Activated effector memory CD4-positive, alpha-beta T cell treated with anti-CD3 and anti-CD28 coated beads, Interleukin-2, amount 50 U/mL, for 16 hours (primary cell): ENCODE measurements at regions not wholly inside any gene's neighbourhood (a gene's known extent, or its start where the extent isn't known, plus 50 kb on each side); places are given as distances from the start of the nearest gene placed in this dataset.

Experiments used
- DNase-seq: peaks from one replicate; pipeline ENCODE4 v3.0.0-alpha.2; 2020

GRCh38 chr18:67282796-67283195 lies 233.7 kb downstream of the DSEL start:
- DNase-seq: no peak

GRCh38 chr18:67281746-67282145 lies 234.8 kb downstream of the DSEL start:
- no peak for DNase-seq

- DNase-seq: no peak
Measured at GRCh38 chr18:67280486-67281242, 235.9 kb downstream of the DSEL start.

GRCh38 chr18:67279988-67280387 lies 236.5 kb downstream of the DSEL start:
- no peak for DNase-seq

DNA sequence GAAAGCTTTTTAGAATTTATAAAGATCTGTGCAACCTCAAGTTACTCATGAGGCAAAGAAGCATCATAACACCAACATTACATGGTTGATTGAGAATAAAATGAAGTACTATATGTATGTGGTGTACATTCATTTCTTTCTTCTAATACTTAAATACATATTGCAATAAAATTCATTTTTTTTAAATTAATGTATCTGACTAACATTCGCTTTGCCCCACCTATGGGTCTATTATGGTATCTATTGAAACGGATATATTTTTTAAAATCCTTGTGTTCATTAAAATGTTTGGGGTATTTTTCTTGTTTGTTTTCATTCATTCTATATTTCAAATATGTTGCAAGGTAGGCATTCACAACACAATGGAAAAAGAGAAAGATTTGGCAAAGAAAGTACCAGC lies 237.5 kb downstream of the DSEL start:
- no peak for DNase-seq

DNA sequence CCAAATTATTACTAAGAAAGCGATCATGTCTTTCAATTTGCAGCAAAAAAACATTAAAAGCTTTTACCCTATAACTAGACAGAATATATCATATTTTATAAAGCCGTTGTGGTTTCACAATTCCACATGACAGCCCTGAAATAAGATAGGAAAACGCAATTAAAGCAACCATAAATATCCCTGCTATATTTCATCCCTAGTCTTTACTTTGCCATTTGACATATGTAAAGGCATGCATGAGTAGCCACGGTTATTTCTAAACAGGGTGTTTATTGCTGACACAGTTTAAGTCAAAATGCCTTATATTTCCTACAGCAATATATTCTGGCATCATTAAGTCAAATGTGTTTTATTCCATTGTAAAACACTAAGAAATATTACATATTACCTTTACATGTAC lies 239.9 kb downstream of the DSEL start:
- DNase-seq: no peak

- no peak for DNase-seq
Measured at GRCh38 chr18:67273288-67273687, 243.2 kb downstream of the DSEL start.

DNA sequence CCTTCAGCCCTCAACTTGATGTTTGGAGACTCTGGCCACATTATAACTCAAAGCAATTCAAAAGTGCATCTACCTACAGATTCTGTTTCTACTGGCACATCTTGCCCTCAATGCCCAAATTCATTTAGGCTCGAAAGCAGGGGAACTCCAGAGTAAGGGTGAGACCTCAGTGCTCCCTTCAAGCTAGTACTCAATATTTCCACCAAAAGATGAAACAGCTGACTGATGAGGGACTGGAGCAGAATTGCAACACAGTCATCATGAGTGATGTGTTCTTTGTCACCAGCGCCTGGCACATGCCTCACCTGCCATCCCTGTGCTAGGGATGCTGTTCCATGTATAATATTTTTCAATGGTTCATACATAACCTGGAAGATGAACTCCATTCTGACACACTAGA lies 247.3 kb downstream of the DSEL start:
- DNase-seq: no peak

DNA sequence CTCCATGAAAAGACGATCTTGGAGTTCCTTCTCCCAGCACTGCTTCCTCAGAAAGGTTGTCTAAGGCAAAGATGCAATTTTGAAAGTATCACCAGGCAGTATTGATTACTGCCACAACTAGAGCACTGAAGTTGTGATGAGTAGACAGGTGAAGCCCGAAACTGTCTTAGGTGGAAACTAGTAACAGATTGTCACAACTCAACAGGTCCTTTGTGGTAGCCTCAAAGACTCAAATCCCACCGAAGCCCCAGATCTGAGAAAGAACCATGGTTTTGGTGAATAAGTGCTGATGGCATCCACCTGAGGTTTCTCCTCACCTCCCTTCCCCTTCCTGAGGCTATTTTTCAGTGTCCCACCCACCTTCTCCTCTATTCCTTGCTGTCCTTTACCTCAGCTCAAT lies 248.0 kb downstream of the DSEL start:
- DNase-seq: no peak

DNA sequence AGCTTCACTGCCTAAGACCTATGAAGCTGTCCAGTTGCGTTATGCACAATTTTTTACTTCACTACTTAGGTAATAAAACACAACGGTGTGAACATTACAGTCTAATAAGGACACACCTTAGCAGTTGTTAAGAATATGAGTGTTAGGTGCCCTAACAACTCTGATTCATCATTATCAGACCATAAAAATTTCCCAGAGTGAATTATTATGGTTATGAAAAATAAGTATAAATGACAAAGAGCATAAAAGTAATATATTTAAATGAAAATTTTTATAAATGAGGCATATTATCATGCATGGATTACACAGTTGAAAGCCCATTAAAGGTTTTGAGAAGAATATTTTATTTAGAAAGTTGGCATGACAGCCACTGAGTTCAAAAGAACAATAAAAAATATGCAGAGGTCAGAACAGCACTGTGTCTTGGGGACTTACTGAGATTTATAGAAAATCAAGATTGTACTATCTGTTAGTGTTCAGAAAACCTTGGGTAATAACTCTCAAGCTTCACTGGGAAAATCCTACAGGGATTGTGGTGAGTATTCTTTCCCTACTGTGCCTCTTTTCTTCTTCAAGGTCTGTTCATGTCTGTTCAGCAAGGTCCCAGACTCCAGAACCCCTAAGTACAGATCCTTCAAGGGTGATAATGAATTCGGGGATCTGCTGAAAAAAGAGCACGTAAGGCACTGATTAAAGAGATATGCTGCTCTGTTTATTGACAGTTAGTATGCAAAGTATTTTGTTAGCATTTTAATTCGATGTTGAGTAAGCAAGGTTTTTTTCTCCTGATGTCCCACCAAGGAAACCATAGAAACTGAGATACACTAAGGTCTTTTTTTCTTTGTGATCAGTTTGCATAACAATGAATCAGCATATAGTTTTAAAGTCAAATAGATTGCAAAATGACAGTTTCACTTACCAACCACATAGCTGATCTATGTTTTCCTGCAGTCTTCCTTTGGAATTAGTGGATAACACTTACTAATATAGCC lies 250.0 kb downstream of the DSEL start:
- DNase-seq: no peak

- no peak for DNase-seq
Measured at GRCh38 chr18:67265464-67266245, 250.9 kb downstream of the DSEL start.

DNA sequence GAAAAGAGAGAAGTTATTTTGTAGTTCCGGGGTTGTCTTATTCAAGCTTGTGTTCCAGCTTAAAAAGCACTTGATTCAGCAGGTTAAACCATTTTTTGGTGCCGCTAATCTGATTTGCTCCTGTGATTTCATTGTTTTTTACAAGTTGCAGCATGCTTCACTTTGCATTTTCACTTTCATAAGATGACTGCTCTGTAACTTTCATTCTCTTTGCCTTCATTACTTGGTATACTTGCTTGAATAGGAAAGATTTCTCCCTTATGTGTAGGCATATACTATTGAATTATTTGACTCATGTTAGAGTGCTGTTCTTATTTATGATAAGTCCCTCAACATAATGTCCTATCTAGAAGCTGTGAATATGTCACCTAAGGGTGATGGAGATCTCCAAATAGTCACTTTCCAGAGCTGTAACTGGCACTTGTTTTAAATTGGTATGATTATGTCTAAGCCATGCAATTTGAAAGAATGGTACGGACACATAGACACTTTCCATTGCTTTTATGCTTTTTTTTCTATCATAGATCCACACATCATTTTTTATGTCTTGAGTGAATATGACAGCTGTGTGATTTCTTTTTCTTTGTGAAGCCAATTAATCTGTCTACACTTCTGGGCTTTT lies 254.5 kb downstream of the DSEL start:
- no peak for DNase-seq

- DNase-seq: no peak
Measured at GRCh38 chr18:67260841-67261240, 255.7 kb downstream of the DSEL start.

GRCh38 chr18:67250776-67251424 lies 265.6 kb downstream of the DSEL start:
- no peak for DNase-seq

- no peak for DNase-seq
Measured at GRCh38 chr18:67243799-67244587, 272.5 kb downstream of the DSEL start.

- DNase-seq: no peak
Measured at GRCh38 chr18:67242001-67242400, 274.5 kb downstream of the DSEL start.

- DNase-seq: no peak
Measured at GRCh38 chr18:67241299-67241698, 275.2 kb downstream of the DSEL start.

- no peak for DNase-seq
Measured at GRCh38 chr18:67239826-67240225, 276.7 kb downstream of the DSEL start.

- DNase-seq: no peak
Measured at GRCh38 chr18:67232991-67233390, 283.5 kb downstream of the DSEL start.

- no peak for DNase-seq
Measured at GRCh38 chr18:67232406-67232805, 284.1 kb downstream of the DSEL start.

DNA sequence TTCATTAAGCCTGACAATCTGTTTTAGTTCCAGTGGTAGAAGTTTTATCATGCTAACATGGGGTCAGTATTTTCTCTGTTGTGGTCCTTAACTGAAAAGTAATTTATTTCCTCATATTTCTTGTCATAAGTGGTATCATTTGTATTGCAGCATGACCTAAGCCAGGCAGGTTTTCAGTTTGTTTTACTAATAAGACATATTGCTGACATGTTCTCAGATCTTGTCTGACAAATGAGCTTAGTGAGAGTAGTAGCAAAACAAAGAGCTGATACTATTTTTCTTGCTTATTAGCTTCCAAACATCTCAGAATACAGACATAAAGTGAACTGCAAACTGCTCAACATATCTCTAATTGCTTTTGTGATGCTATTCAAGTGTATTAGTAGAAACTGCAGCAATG lies 293.6 kb downstream of the DSEL start:
- DNase-seq: no peak
